HEK293T (cell line): ENCODE measurements at regions not wholly inside any gene's neighbourhood (a gene's known extent, or its start where the extent isn't known, plus 50 kb on each side); places are given as distances from the start of the nearest gene placed in this dataset.

ENCODE experiments used
- CTBP1 ChIP-seq: fragments of 450-650 bp; IDR thresholded peaks from 2 replicates; pipeline ENCODE4 v1.6.1; 2016; ENCODE audit warnings: borderline replicate concordance
- ELF4 ChIP-seq: fragments of 450-650 bp; IDR thresholded peaks from 2 replicates; pipeline ENCODE4 v1.6.1; 2017; ENCODE audit warnings: antibody characterized with exemption
- FOXM1 ChIP-seq: fragments of 450-650 bp; IDR thresholded peaks from 2 replicates; pipeline ENCODE4 v1.6.1; 2017; ENCODE audit warnings: mild to moderate bottlenecking, borderline replicate concordance
- LEF1 ChIP-seq: fragments of 450-650 bp; IDR thresholded peaks from 2 replicates; pipeline ENCODE4 v1.6.1; 2017; ENCODE audit warnings: mild to moderate bottlenecking, borderline replicate concordance
- SP1 ChIP-seq: fragments of 450-650 bp; IDR thresholded peaks from 2 replicates; pipeline ENCODE4 v1.6.1; 2017
- SUZ12 ChIP-seq: fragments of 450-650 bp; IDR thresholded peaks from 2 replicates; pipeline ENCODE4 v1.6.1; 2016; ENCODE audit warnings: mild to moderate bottlenecking

- TF ChIP-seq LEF1 (no peak), ELF4 (no peak), FOXM1 (no peak), CTBP1 (no peak), SUZ12 (no peak), SP1 (no peak)
Measured at GRCh38 chr7:91798425-91798824, 82.1 kb downstream of the MTERF1 start.
